ENCODE measurements at regions not wholly inside any gene's neighbourhood (a gene's known extent, or its start where the extent isn't known, plus 50 kb on each side); places are given as distances from the start of the nearest gene placed in this dataset.

GRCh38 chr3:159565313-159565712 is 423.3 kb upstream of the IL12A start:
- intact Hi-C loops (cut with micrococcal nuclease) = no loop called here
- no peaks in the 10 kb centered on the region for H3K4me1 ChIP-seq (ENCODE audit: control insufficient read depth in 2 of 2, insufficient read depth in 2 of 2, low read length in 2 of 2)
- H3K4me3 ChIP-seq (ENCODE audit: low read length) = no peak overlapping the region
- H3K27me3 ChIP-seq (ENCODE audit: control insufficient read depth in 2 of 2, insufficient read depth in 2 of 2, low read length in 2 of 2) = no peaks in the 10 kb centered on the region
- no peak overlapping the region for H3K27ac ChIP-seq (ENCODE audit: low read depth, low read length)
- ATAC-seq (no peak), DNase-seq (no peak)
- Mint-ChIP-seq H3K36me3 (no peaks in the 10 kb centered on the region), H3K9me3 (peaks cover 0 to 10% (median 2%) of the 10 kb centered on the region in 11 donors), H3K4me3 (no peak overlapping the region), H3K4me1 (no peaks in the 10 kb centered on the region), H3K27ac (no peak overlapping the region), H3K27me3 (no peaks in the 10 kb centered on the region)
- H3K36me3 ChIP-seq (ENCODE audit: control insufficient read depth in 2 of 3, insufficient read depth in 3 of 3, low read length in 3 of 3) = no peaks in the 10 kb centered on the region
- CTCF ChIA-PET = no interaction called here
- H3K9me3 ChIP-seq (ENCODE audit: control insufficient read depth in 2 of 3, low read length in 3 of 3) = no peaks in the 10 kb centered on the region
- POLR2A ChIA-PET = no interaction called here

DNA sequence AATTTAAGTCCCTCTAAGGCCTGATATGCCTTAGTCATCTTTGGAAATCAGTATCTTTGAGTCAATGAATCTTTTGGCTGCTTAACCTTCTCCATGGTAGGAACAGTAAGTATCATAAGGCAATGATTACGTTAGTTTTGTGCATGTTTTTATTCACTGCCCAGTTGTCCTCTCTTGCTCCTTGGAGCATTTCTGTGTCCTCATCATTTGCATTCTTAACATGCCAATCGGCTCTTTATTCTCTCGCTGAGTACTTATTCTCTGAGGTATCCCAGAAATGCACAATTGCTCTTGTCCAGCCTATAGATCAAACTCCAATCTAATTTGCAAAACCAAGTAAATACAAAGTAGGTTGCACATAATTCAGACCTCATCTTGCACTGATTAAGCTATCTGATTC is 405.0 kb upstream of the IL12A start:
- Mint-ChIP-seq H3K27ac (no peak overlapping the region), H3K4me3 (no peak overlapping the region), H3K27me3 (no peaks in the 10 kb centered on the region), H3K9me3 (peaks cover 0 to 5% (median 0%) of the 10 kb centered on the region in 11 donors), H3K4me1 (no peaks in the 10 kb centered on the region), H3K36me3 (no peaks in the 10 kb centered on the region)
- H3K27ac ChIP-seq (ENCODE audit: low read depth, low read length) = no peak overlapping the region
- H3K9me3 ChIP-seq (ENCODE audit: control insufficient read depth in 2 of 3, low read length in 3 of 3) = no peaks in the 10 kb centered on the region
- H3K4me3 ChIP-seq (ENCODE audit: low read length) = no peak overlapping the region
- intact Hi-C loops (cut with micrococcal nuclease) = no loop called here
- H3K27me3 ChIP-seq (ENCODE audit: control insufficient read depth in 2 of 2, insufficient read depth in 2 of 2, low read length in 2 of 2) = no peaks in the 10 kb centered on the region
- DNase-seq (no peak), ATAC-seq (no peak)
- no peaks in the 10 kb centered on the region for H3K4me1 ChIP-seq (ENCODE audit: control insufficient read depth in 2 of 2, insufficient read depth in 2 of 2, low read length in 2 of 2)
- ChIA-PET CTCF (no interaction called here), POLR2A (no interaction called here)
- no peaks in the 10 kb centered on the region for H3K36me3 ChIP-seq (ENCODE audit: control insufficient read depth in 2 of 3, insufficient read depth in 3 of 3, low read length in 3 of 3)

GRCh38 chr3:159584421-159584820 is 404.2 kb upstream of the IL12A start:
- DNase-seq (no peak), ATAC-seq (no peak)
- Histone ChIP-seq H3K4me3 (ENCODE audit: low read length) (no peak overlapping the region), H3K9me3 (ENCODE audit: control insufficient read depth in 2 of 3, low read length in 3 of 3) (no peaks in the 10 kb centered on the region), H3K36me3 (ENCODE audit: control insufficient read depth in 2 of 3, insufficient read depth in 3 of 3, low read length in 3 of 3) (no peaks in the 10 kb centered on the region), H3K4me1 (ENCODE audit: control insufficient read depth in 2 of 2, insufficient read depth in 2 of 2, low read length in 2 of 2) (no peaks in the 10 kb centered on the region), H3K27me3 (ENCODE audit: control insufficient read depth in 2 of 2, insufficient read depth in 2 of 2, low read length in 2 of 2) (no peaks in the 10 kb centered on the region), H3K27ac (ENCODE audit: low read depth, low read length) (no peak overlapping the region)
- H3K4me3 Mint-ChIP-seq = no peak overlapping the region
- intact Hi-C loops (cut with micrococcal nuclease) = no loop called here
- no peaks in the 10 kb centered on the region for H3K4me1 Mint-ChIP-seq
- H3K27me3 Mint-ChIP-seq = no peaks in the 10 kb centered on the region
- ChIA-PET POLR2A (no interaction called here), CTCF (no interaction called here)
- no peak overlapping the region for H3K27ac Mint-ChIP-seq
- H3K36me3 Mint-ChIP-seq = no peaks in the 10 kb centered on the region
- H3K9me3 Mint-ChIP-seq = peaks cover 0 to 5% (median 0%) of the 10 kb centered on the region in 11 donors

DNA sequence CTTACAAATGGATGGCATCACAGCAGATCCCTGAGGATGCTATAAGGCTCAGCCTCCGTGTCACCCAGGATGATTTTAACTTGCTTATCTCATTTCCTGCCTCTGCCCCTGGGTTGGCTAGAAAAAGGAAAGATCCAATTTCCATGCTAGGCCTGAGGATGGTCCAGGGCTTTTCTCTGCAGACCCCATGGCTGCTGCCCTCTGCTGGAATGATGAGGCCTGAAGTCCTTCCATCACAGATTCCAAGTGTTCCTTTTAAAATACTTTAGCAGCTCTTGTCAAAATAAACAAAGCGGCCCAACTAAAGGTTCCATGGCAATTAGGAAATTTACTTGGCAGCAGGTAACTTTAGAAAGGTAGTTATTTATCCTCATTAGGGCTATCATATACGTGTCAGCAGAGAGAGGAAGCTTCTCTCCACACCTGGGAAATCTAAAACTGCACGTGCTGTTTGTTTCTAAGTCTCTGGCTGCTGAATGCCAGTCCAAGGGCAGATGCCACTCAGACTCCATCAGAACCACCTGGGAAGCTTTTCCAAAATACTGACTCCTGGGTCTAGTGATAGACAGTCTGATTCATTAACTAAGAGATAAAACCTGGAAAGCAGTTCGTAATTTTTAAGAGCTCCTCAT is 401.9 kb upstream of the IL12A start:
- intact Hi-C loops (cut with micrococcal nuclease) = no loop called here
- no peak overlapping the region for H3K4me3 ChIP-seq (ENCODE audit: low read length)
- no peak overlapping the region for H3K27ac ChIP-seq (ENCODE audit: low read depth, low read length)
- Mint-ChIP-seq H3K9me3 (peaks cover 0 to 16% (median 6%) of the 10 kb centered on the region in 11 donors), H3K4me1 (no peaks in the 10 kb centered on the region), H3K27me3 (peaks cover 0 to 5% (median 0%) of the 10 kb centered on the region in 5 donors), H3K27ac (no peak overlapping the region), H3K4me3 (no peak overlapping the region), H3K36me3 (no peaks in the 10 kb centered on the region)
- no peak for ATAC-seq
- H3K4me1 ChIP-seq (ENCODE audit: control insufficient read depth in 2 of 2, insufficient read depth in 2 of 2, low read length in 2 of 2) = no peaks in the 10 kb centered on the region
- no peaks in the 10 kb centered on the region for H3K36me3 ChIP-seq (ENCODE audit: control insufficient read depth in 2 of 3, insufficient read depth in 3 of 3, low read length in 3 of 3)
- ChIA-PET POLR2A (no interaction called here), CTCF (no interaction called here)
- no peaks in the 10 kb centered on the region for H3K27me3 ChIP-seq (ENCODE audit: control insufficient read depth in 2 of 2, insufficient read depth in 2 of 2, low read length in 2 of 2)
- no peak for DNase-seq
- no peaks in the 10 kb centered on the region for H3K9me3 ChIP-seq (ENCODE audit: control insufficient read depth in 2 of 3, low read length in 3 of 3)

DNA sequence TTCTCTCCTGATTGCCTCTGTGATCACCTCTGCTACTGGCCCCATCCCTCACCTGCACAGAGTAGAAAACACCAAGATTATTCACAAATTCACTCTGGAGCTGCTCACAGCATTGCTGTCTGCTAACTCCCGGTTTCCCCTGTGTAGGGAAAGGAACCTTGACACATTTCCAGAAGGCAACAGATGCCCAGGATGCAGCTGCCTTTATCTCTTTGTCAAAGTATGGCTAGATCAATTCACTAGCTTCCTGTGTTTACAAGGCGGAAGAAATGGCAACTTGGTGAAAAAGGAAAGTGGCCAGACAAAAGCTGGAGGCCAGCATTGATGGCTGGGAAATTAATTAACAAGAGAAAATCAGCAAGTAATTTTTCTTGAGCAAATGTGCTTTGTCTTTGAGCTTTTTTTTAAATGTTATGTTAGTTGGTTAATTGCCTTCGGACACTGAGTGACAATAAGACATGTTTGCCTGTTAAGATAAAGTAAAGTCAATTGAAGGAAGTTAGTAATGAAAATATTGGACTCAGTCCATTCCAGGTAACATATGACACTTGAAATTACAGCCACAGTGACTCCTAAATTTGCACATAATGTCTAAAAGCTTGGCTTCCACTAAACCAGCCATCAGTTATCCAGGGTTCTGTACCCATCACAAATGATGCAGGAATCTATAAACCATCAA is 394.6 kb upstream of the IL12A start:
- POLR2A ChIA-PET = no interaction called here
- ATAC-seq (no peak), DNase-seq (no peak)
- Histone ChIP-seq H3K27ac (ENCODE audit: low read depth, low read length) (no peak overlapping the region), H3K4me3 (ENCODE audit: low read length) (no peak overlapping the region), H3K4me1 (ENCODE audit: control insufficient read depth in 2 of 2, insufficient read depth in 2 of 2, low read length in 2 of 2) (no peaks in the 10 kb centered on the region), H3K36me3 (ENCODE audit: control insufficient read depth in 2 of 3, insufficient read depth in 3 of 3, low read length in 3 of 3) (no peaks in the 10 kb centered on the region), H3K9me3 (ENCODE audit: control insufficient read depth in 2 of 3, low read length in 3 of 3) (no peaks in the 10 kb centered on the region), H3K27me3 (ENCODE audit: control insufficient read depth in 2 of 2, insufficient read depth in 2 of 2, low read length in 2 of 2) (no peaks in the 10 kb centered on the region)
- H3K9me3 Mint-ChIP-seq = peaks cover 0 to 36% (median 8%) of the 10 kb centered on the region in 11 donors
- no peak overlapping the region for H3K4me3 Mint-ChIP-seq
- no peaks in the 10 kb centered on the region for H3K36me3 Mint-ChIP-seq
- H3K27ac Mint-ChIP-seq = no peak overlapping the region
- intact Hi-C loops (cut with micrococcal nuclease) = no loop called here
- CTCF ChIA-PET = no interaction called here
- H3K27me3 Mint-ChIP-seq = peaks cover 0 to 13% (median 11%) of the 10 kb centered on the region in 5 donors
- H3K4me1 Mint-ChIP-seq = no peaks in the 10 kb centered on the region

DNA sequence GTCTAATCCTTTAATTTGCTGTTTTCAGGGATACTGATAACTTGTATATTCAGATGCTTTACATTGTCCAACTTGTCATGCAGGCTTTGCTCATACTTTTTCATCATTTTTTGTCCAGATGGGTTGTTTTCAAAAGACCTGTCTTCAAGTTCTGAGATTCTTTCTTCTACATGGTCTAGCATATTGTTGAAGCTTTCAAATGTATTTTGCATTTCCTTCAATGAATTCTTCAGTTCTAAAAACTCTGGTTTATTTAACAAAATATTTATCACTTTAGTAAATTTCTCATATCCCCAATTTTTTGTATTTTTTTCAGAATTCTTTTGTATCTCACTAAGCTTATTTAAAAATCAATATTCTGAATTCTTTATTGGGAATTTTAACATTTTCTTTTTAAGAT is 388.3 kb upstream of the IL12A start:
- no peak overlapping the region for H3K4me3 Mint-ChIP-seq
- DNase-seq = no peak
- intact Hi-C loops (cut with micrococcal nuclease) = no loop called here
- ATAC-seq = no peak
- no peaks in the 10 kb centered on the region for H3K4me1 Mint-ChIP-seq
- no peaks in the 10 kb centered on the region for H3K36me3 ChIP-seq (ENCODE audit: control insufficient read depth in 2 of 3, insufficient read depth in 3 of 3, low read length in 3 of 3)
- H3K4me3 ChIP-seq (ENCODE audit: low read length) = no peak overlapping the region
- H3K27ac Mint-ChIP-seq = no peak overlapping the region
- H3K27ac ChIP-seq (ENCODE audit: low read depth, low read length) = no peak overlapping the region
- H3K27me3 Mint-ChIP-seq = no peaks in the 10 kb centered on the region
- H3K27me3 ChIP-seq (ENCODE audit: control insufficient read depth in 2 of 2, insufficient read depth in 2 of 2, low read length in 2 of 2) = no peaks in the 10 kb centered on the region
- peaks cover 0 to 18% (median 0%) of the 10 kb centered on the region in 3 experiments for H3K9me3 ChIP-seq (ENCODE audit: control insufficient read depth in 2 of 3, low read length in 3 of 3)
- ChIA-PET POLR2A (no interaction called here), CTCF (no interaction called here)
- no peaks in the 10 kb centered on the region for H3K4me1 ChIP-seq (ENCODE audit: control insufficient read depth in 2 of 2, insufficient read depth in 2 of 2, low read length in 2 of 2)
- H3K9me3 Mint-ChIP-seq = peaks cover under 1 to 29% (median 11%) of the 10 kb centered on the region in 11 donors
- no peaks in the 10 kb centered on the region for H3K36me3 Mint-ChIP-seq

DNA sequence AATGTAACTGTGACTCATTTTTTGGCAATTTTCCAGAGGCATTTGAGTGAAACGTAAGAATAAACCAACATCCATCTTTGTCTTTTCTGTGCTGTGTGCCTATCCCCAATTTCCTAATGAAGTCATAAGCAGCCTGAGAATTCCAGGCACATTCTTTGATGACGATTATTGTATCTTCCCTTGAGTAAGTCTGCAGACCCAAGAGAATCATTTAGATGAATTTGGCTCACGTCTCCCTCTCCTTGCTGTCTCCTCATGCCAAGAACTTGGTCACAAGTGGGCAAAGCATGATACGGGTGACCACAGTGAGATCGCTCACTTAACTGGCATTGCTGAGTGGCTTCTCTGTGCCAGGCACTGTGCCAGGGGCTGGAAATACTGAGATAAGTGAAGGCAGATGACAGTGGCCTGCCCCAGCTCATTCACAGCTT is 384.5 kb upstream of the IL12A start:
- Mint-ChIP-seq H3K4me3 (no peak overlapping the region), H3K27me3 (peaks cover 0 to 8% (median 0%) of the 10 kb centered on the region in 5 donors), H3K9me3 (peaks cover 2 to 17% (median 8%) of the 10 kb centered on the region in 11 donors), H3K36me3 (no peaks in the 10 kb centered on the region), H3K27ac (no peak overlapping the region), H3K4me1 (no peaks in the 10 kb centered on the region)
- H3K4me3 ChIP-seq (ENCODE audit: low read length) = no peak overlapping the region
- peaks cover 0 to 18% (median 0%) of the 10 kb centered on the region in 3 experiments for H3K9me3 ChIP-seq (ENCODE audit: control insufficient read depth in 2 of 3, low read length in 3 of 3)
- POLR2A ChIA-PET = no interaction called here
- ATAC-seq (no peak), DNase-seq (no peak)
- H3K4me1 ChIP-seq (ENCODE audit: control insufficient read depth in 2 of 2, insufficient read depth in 2 of 2, low read length in 2 of 2) = no peaks in the 10 kb centered on the region
- H3K27me3 ChIP-seq (ENCODE audit: control insufficient read depth in 2 of 2, insufficient read depth in 2 of 2, low read length in 2 of 2) = no peaks in the 10 kb centered on the region
- intact Hi-C loops (cut with micrococcal nuclease) = no loop called here
- CTCF ChIA-PET = no interaction called here
- no peak overlapping the region for H3K27ac ChIP-seq (ENCODE audit: low read depth, low read length)
- no peaks in the 10 kb centered on the region for H3K36me3 ChIP-seq (ENCODE audit: control insufficient read depth in 2 of 3, insufficient read depth in 3 of 3, low read length in 3 of 3)
